HUES64 (cell line): ENCODE measurements at regions not wholly inside any gene's neighbourhood (a gene's known extent, or its start where the extent isn't known, plus 50 kb on each side); places are given as distances from the start of the nearest gene placed in this dataset.

Experiments used
- H3K27ac ChIP-seq: 2 replicates; pipeline ENCODE4 v1.7.0; 2013; ENCODE audit warnings: low read depth, low read length, inconsistent platforms
- H3K27me3 ChIP-seq: 2 replicates; pipeline ENCODE4 v1.6.1; 2013; ENCODE audit warnings: mild to moderate bottlenecking, low read length; ENCODE audit not compliant: insufficient read depth
- H3K36me3 ChIP-seq: 2 replicates; pipeline ENCODE4 v1.6.1; 2013; ENCODE audit warnings: mild to moderate bottlenecking, low read length; ENCODE audit not compliant: insufficient read depth
- H3K4me1 ChIP-seq: 2 replicates; pipeline ENCODE4 v1.6.1; 2013; ENCODE audit warnings: mild to moderate bottlenecking, low read length, moderate library complexity; ENCODE audit not compliant: insufficient read depth
- H3K4me3 ChIP-seq: 2 replicates; pipeline ENCODE4 v1.5.1; 2013; ENCODE audit warnings: mild to moderate bottlenecking, low read length, moderate library complexity
- H3K9ac ChIP-seq: 2 replicates; pipeline ENCODE4 v1.6.1; 2013; ENCODE audit warnings: mild to moderate bottlenecking, low read depth, low read length
- H3K9me3 ChIP-seq: 2 replicates; pipeline ENCODE4 v1.6.1; 2013; ENCODE audit warnings: low read depth, low read length; ENCODE audit not compliant: insufficient read depth
- WGBS: fragments of 150-250, 120-280 bp; methylation state at CpG from one replicate; pipeline ENCODE4 v1.1.7; 2013; ENCODE audit warnings: missing lambda C conversion rate; 5-methylcytosine and 5-hydroxymethylcytosine counted together

- H3K4me3 ChIP-seq, result no peak overlapping the region
- no peaks in the 10 kb centered on the region for H3K9me3 ChIP-seq
- no peaks in the 10 kb centered on the region for H3K27me3 ChIP-seq
- no peak overlapping the region for H3K9ac ChIP-seq
- H3K27ac ChIP-seq, result no peak overlapping the region
- no peaks in the 10 kb centered on the region for H3K4me1 ChIP-seq
- WGBS, result 81% methylated on average over 8 of the region's 8 CpGs
- no peaks in the 10 kb centered on the region for H3K36me3 ChIP-seq
These were observed 569.5 kb downstream of the MN1 start for GRCh38 chr22:27232077-27232476.

GRCh38 chr22:27237080-27237741 lies 564.3 kb downstream of the MN1 start:
- Histone ChIP-seq H3K4me1 (no peaks in the 10 kb centered on the region), H3K36me3 (no peaks in the 10 kb centered on the region), H3K27me3 (no peaks in the 10 kb centered on the region), H3K27ac (no peak overlapping the region), H3K4me3 (no peak overlapping the region), H3K9me3 (no peaks in the 10 kb centered on the region), H3K9ac (no peak overlapping the region)
- 83% methylated on average over 23 of the region's 23 CpGs for WGBS

- 86% methylated on average over 10 of the region's 10 CpGs for WGBS
- H3K27me3 ChIP-seq, result no peaks in the 10 kb centered on the region
- H3K4me1 ChIP-seq, result no peaks in the 10 kb centered on the region
- no peak overlapping the region for H3K9ac ChIP-seq
- H3K27ac ChIP-seq, result no peak overlapping the region
- H3K9me3 ChIP-seq, result no peaks in the 10 kb centered on the region
- H3K36me3 ChIP-seq, result no peaks in the 10 kb centered on the region
- no peak overlapping the region for H3K4me3 ChIP-seq
These were observed 562.5 kb downstream of the MN1 start for GRCh38 chr22:27238935-27239510.

GRCh38 chr22:27239520-27239919 lies 562.0 kb downstream of the MN1 start:
- WGBS, result 87% methylated on average over 4 of the region's 4 CpGs
- H3K27ac ChIP-seq, result no peak overlapping the region

GRCh38 chr22:27240298-27241075 lies 561.1 kb downstream of the MN1 start:
- Histone ChIP-seq H3K4me1 (no peaks in the 10 kb centered on the region), H3K27ac (no peak overlapping the region), H3K4me3 (no peak overlapping the region), H3K36me3 (no peaks in the 10 kb centered on the region), H3K9ac (no peak overlapping the region), H3K27me3 (no peaks in the 10 kb centered on the region), H3K9me3 (no peaks in the 10 kb centered on the region)
- WGBS, result 86% methylated on average over 4 of the region's 5 CpGs

More at GRCh38 chr22:27239520-27239919, 562.0 kb downstream of the MN1 start:
- no peaks in the 10 kb centered on the region for H3K36me3 ChIP-seq
- no peak overlapping the region for H3K9ac ChIP-seq
- H3K27me3 ChIP-seq, result no peaks in the 10 kb centered on the region
- H3K4me1 ChIP-seq, result no peaks in the 10 kb centered on the region
- H3K9me3 ChIP-seq, result no peaks in the 10 kb centered on the region
- H3K4me3 ChIP-seq, result no peak overlapping the region

GRCh38 chr22:27241430-27242321 lies 559.9 kb downstream of the MN1 start:
- Histone ChIP-seq H3K27ac (no peak overlapping the region), H3K4me1 (no peaks in the 10 kb centered on the region)
- 92% methylated on average over 8 of the region's 8 CpGs for WGBS

GRCh38 chr22:27242474-27242873 lies 559.1 kb downstream of the MN1 start:
- H3K36me3 ChIP-seq, result no peaks in the 10 kb centered on the region
- H3K27ac ChIP-seq, result no peak overlapping the region
- no peak overlapping the region for H3K9ac ChIP-seq
- H3K27me3 ChIP-seq, result no peaks in the 10 kb centered on the region
- H3K4me1 ChIP-seq, result no peaks in the 10 kb centered on the region
- H3K9me3 ChIP-seq, result no peaks in the 10 kb centered on the region
- 88% methylated on average over 1 of the region's 6 CpGs for WGBS
- no peak overlapping the region for H3K4me3 ChIP-seq

More at GRCh38 chr22:27241430-27242321, 559.9 kb downstream of the MN1 start:
- Histone ChIP-seq H3K9me3 (no peaks in the 10 kb centered on the region), H3K36me3 (no peaks in the 10 kb centered on the region), H3K27me3 (no peaks in the 10 kb centered on the region), H3K9ac (no peak overlapping the region), H3K4me3 (no peak overlapping the region)

GRCh38 chr22:27242917-27243589 lies 558.5 kb downstream of the MN1 start:
- Histone ChIP-seq H3K27me3 (no peaks in the 10 kb centered on the region), H3K4me3 (no peak overlapping the region), H3K36me3 (no peaks in the 10 kb centered on the region), H3K9me3 (no peaks in the 10 kb centered on the region), H3K4me1 (no peaks in the 10 kb centered on the region), H3K27ac (no peak overlapping the region), H3K9ac (no peak overlapping the region)
- 85% methylated on average over 11 of the region's 12 CpGs for WGBS

GRCh38 chr22:27244328-27244727 lies 557.2 kb downstream of the MN1 start:
- Histone ChIP-seq H3K9me3 (no peaks in the 10 kb centered on the region), H3K27ac (no peak overlapping the region), H3K4me3 (no peak overlapping the region), H3K9ac (no peak overlapping the region), H3K36me3 (no peaks in the 10 kb centered on the region), H3K4me1 (no peaks in the 10 kb centered on the region), H3K27me3 (no peaks in the 10 kb centered on the region)
- 93% methylated on average over 3 of the region's 3 CpGs for WGBS

GRCh38 chr22:27245056-27245455 lies 556.5 kb downstream of the MN1 start:
- no peaks in the 10 kb centered on the region for H3K36me3 ChIP-seq

More at GRCh38 chr22:27245056-27245455, 556.5 kb downstream of the MN1 start:
- Histone ChIP-seq H3K27ac (no peak overlapping the region), H3K9me3 (no peaks in the 10 kb centered on the region), H3K9ac (no peak overlapping the region), H3K27me3 (no peaks in the 10 kb centered on the region), H3K4me1 (no peaks in the 10 kb centered on the region), H3K4me3 (no peak overlapping the region)
- WGBS, result 93% methylated on average over 10 of the region's 10 CpGs
